HCT116 (cell line): ENCODE measurements at regions not wholly inside any gene's neighbourhood (a gene's known extent, or its start where the extent isn't known, plus 50 kb on each side); places are given as distances from the start of the nearest gene placed in this dataset.

Source experiments
- ATAC-seq: fragments of 200-7000 bp; cut with Tn5 transposase; 2 replicates; pipeline ENCODE4 v1.9.1; 2020; ENCODE audit warnings: mild to moderate bottlenecking, moderate library complexity
- BruUV-seq: library from RNA; stranded (reverse); fragments of 400-500 nt; replicated peaks from 2 replicates; lab custom pipeline; 2021; lab: Mats Ljungman, UMichigan
- CTCF ChIA-PET: fragments of 300-600 bp; sonication (Branson Sonifier 250); formaldehyde crosslinking; loops from one replicate; lab custom pipeline; 2021; ENCODE audit warnings: antibody characterized with exemption; lab: Charles Lee
- POLR2A ChIA-PET: fragments of 300-600, 350-600 bp; sonication (Branson Sonifier 250); formaldehyde crosslinking; loops from one replicate; lab custom pipeline; 2021; ENCODE audit warnings: antibody characterized with exemption; lab: Charles Lee
- RAD21 ChIA-PET, 2 experiments: fragments of 300-600 bp; sonication (Branson Sonifier 250); formaldehyde crosslinking; loops; one replicate each; lab custom pipeline; 2023; ENCODE audit warnings: low total read pairs in 2 of 2; ENCODE audit not compliant: uncharacterized antibody in 2 of 2, unreplicated experiment in 2 of 2, low non-redundant PET in 1 of 2; lab: Charles Lee
- DNase-seq: peaks from one replicate; pipeline ENCODE4 v3.0.0-alpha.2; 2010; ENCODE audit warnings: low read depth, low spot score
- H2AFZ ChIP-seq: fragments of 200-600 bp; shearing (Covaris generic), sonication (generic); 2 replicates; pipeline ENCODE4 v1.6.1; 2017; ENCODE audit warnings: low read depth, mixed run types, mixed read lengths, antibody characterized with exemption, low read length; ENCODE audit not compliant: poor library complexity, severe bottlenecking
- H3K27ac ChIP-seq: 2 replicates; pipeline ENCODE4 v1.5.1; 2012; ENCODE audit warnings: low read depth, low read length
- H3K27me3 ChIP-seq: fragments of 200-600 bp; sonication (generic); 2 replicates; pipeline ENCODE4 v1.6.1; 2016; ENCODE audit warnings: mixed run types, low read length, mixed read lengths; ENCODE audit not compliant: insufficient read depth
- H3K36me3 ChIP-seq, 2 experiments: fragments of 200-500 bp in 1 of 2; fragments of 200-600 bp in 1 of 2; sonication (Bioruptor generic) in 1 of 2; sonication (generic) in 1 of 2; 2 replicates each; pipeline versions ENCODE4 v1.5.1 to v1.6.1; 2014 to 2016; ENCODE audit warnings: low read length in 2 of 2, inconsistent platforms in 1 of 2, mixed read lengths in 1 of 2, mixed run types in 1 of 2; ENCODE audit not compliant: insufficient read depth in 2 of 2, control insufficient read depth in 1 of 2
- H3K4me1 ChIP-seq, 2 experiments: fragments of 200-600 bp in 1 of 2; sonication (generic) in 1 of 2; 2 replicates each; pipeline versions ENCODE4 v1.5.1 to v1.6.1; 2012 to 2017; ENCODE audit warnings: low read length in 2 of 2, inconsistent platforms in 1 of 2, mild to moderate bottlenecking in 1 of 2, mixed read lengths in 1 of 2, mixed run types in 1 of 2, moderate library complexity in 1 of 2; ENCODE audit not compliant: insufficient read depth in 2 of 2, control insufficient read depth in 1 of 2
- H3K4me2 ChIP-seq: fragments of 200-600 bp; sonication (generic); 2 replicates; pipeline ENCODE4 v1.6.1; 2017; ENCODE audit warnings: mixed run types, low read length, mixed read lengths
- H3K4me3 ChIP-seq, 2 experiments: fragments of 200-600 bp in 1 of 2; sonication (generic) in 1 of 2; replicated peaks in 1 of 2; 2 replicates each; pipeline ENCODE4 v1.5.1; 2011 to 2016; ENCODE audit warnings: low read length in 2 of 2, control low read depth in 1 of 2, low read depth in 1 of 2, mild to moderate bottlenecking in 1 of 2, mixed read lengths in 1 of 2, mixed run types in 1 of 2
- H3K79me2 ChIP-seq: fragments of 200-600 bp; sonication (generic); 2 replicates; pipeline ENCODE4 v1.6.1; 2017; ENCODE audit warnings: mild to moderate bottlenecking, mixed run types, low read length, moderate library complexity, mixed read lengths; ENCODE audit not compliant: insufficient read depth
- H3K9ac ChIP-seq: fragments of 200-600 bp; sonication (generic); 2 replicates; pipeline ENCODE4 v1.6.1; 2016; ENCODE audit warnings: low read length, mixed read lengths
- H3K9me2 ChIP-seq: fragments of 200-600 bp; sonication (generic), shearing (Covaris generic); 2 replicates; pipeline ENCODE4 v1.6.1; 2017; ENCODE audit warnings: mixed run types, mild to moderate bottlenecking, moderate library complexity; ENCODE audit not compliant: insufficient read depth
- H3K9me3 ChIP-seq, 2 experiments: fragments of 200-500 bp in 1 of 2; fragments of 200-600 bp in 1 of 2; sonication (Bioruptor generic) in 1 of 2; sonication (generic) in 1 of 2; 2 replicates each; pipeline ENCODE4 v1.6.1; 2014 to 2017; ENCODE audit warnings: low read length in 2 of 2, mixed read lengths in 2 of 2, inconsistent platforms in 1 of 2, low read depth in 1 of 2, mild to moderate bottlenecking in 1 of 2, mixed run types in 1 of 2, moderate library complexity in 1 of 2; ENCODE audit not compliant: control insufficient read depth in 1 of 2, insufficient read depth in 1 of 2
- H4K20me1 ChIP-seq: fragments of 200-600 bp; sonication (generic), shearing (Covaris generic); 2 replicates; pipeline ENCODE4 v1.6.1; 2017; ENCODE audit warnings: mixed run types, mild to moderate bottlenecking, moderate library complexity; ENCODE audit not compliant: insufficient read depth
- CBX3 ChIP-seq: IDR thresholded peaks from 2 replicates; pipeline ENCODE4 v1.6.1; 2012; ENCODE audit warnings: low read depth
- EGR1 ChIP-seq: IDR thresholded peaks from 2 replicates; pipeline ENCODE4 v1.6.1; 2012; ENCODE audit warnings: low read depth
- EZH2phosphoT487 ChIP-seq: fragments of 200-600 bp; IDR thresholded peaks from 2 replicates; pipeline ENCODE4 v1.6.1; 2018; ENCODE audit warnings: antibody characterized with exemption, borderline replicate concordance
- POLR2A ChIP-seq: IDR thresholded peaks from 2 replicates; pipeline ENCODE4 v1.7.0; 2011; ENCODE audit warnings: borderline replicate concordance; ENCODE audit not compliant: insufficient read depth, insufficient read length; ENCODE audit errors: extremely low read depth
- SIN3A ChIP-seq: IDR thresholded peaks from 2 replicates; pipeline ENCODE4 v1.6.1; 2012; ENCODE audit warnings: low read depth
- ZFX ChIP-seq: fragments of 450-650 bp; IDR thresholded peaks from 2 replicates; pipeline ENCODE4 v1.6.1; 2017
- intact Hi-C: fragments of 100-400 bp; cut with micrococcal nuclease; formaldehyde crosslinking; loops from 2 replicates; pipeline ENCODE4 v1.10.0; 2022
- TF ChIP-seq, protein P1 (sequence below): IDR thresholded peaks from 2 replicates; pipeline ENCODE4 v1.6.1; 2011; ENCODE audit warnings: mild to moderate bottlenecking, low read length, moderate library complexity; ENCODE audit not compliant: insufficient replicate concordance; ENCODE audit errors: extremely low read depth

- Histone ChIP-seq H3K4me3 (no peak overlapping the region), H3K9ac (no peak overlapping the region), H3K27me3 (no peaks in the 10 kb centered on the region), H3K79me2 (no peaks in the 10 kb centered on the region), H4K20me1 (no peaks in the 10 kb centered on the region), H3K27ac (no peak overlapping the region), H3K4me1 (peaks cover 8 to 13% of the 10 kb centered on the region in 2 experiments), H3K9me3 (no peaks in the 10 kb centered on the region), H3K4me2 (peak overlapping the region; percentile 48), H2AFZ (no peak overlapping the region), H3K9me2 (no peaks in the 10 kb centered on the region), H3K36me3 (no peaks in the 10 kb centered on the region)
- RAD21 ChIA-PET: no interaction called here
- no peak for DNase-seq
- POLR2A ChIA-PET: no interaction called here
- no TSS peak for BruUV-seq
- intact Hi-C loops: no loop called here
- TF ChIP-seq CBX3 (no peak), EZH2phosphoT487 (no peak), EGR1 (peak; percentile 38; the same call in 1 of the 2 replicates)
- CTCF ChIA-PET: interaction anchor here (1.8 kb wide), 1 partner anchor 9 kb away, joined by 7 read pairs; no protein-coding TSS in a partner anchor
- no peak for ATAC-seq
These were observed 220.6 kb upstream of the RGS6 start for GRCh38 chr14:71711619-71712018.

DNA sequence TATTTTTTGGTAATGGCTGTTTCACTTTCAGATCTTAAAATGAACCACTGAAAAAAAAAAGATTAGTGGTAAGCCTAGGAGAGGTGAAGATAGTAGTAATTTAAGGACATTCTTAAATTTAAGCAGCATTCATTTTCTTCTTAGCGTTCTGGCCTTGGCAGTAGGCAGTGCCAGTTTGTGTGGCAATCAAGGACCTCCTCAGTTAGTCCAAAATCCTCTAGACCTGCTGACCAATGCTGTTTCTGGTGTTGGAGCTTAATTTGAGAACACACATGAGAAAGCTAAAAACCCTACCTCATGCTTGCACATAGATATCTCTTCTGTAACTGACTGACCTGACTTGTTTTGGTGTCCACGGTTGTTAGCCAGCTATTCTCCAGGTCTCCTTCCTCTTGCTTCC is 219.8 kb upstream of the RGS6 start:
- RAD21 ChIA-PET: no interaction called here
- POLR2A ChIA-PET: no interaction called here
- no peak for ATAC-seq
- intact Hi-C loops: no loop called here
- DNase-seq: no peak
- Histone ChIP-seq H3K9me2 (no peaks in the 10 kb centered on the region), H3K4me1 (peaks cover 8 to 13% of the 10 kb centered on the region in 2 experiments), H3K4me2 (no peak overlapping the region), H4K20me1 (no peaks in the 10 kb centered on the region), H3K4me3 (no peak overlapping the region), H3K9ac (no peak overlapping the region), H3K27me3 (no peaks in the 10 kb centered on the region), H2AFZ (no peak overlapping the region), H3K36me3 (no peaks in the 10 kb centered on the region), H3K79me2 (no peaks in the 10 kb centered on the region), H3K9me3 (no peaks in the 10 kb centered on the region), H3K27ac (no peak overlapping the region)
- BruUV-seq: no TSS peak
- TF ChIP-seq ZFX (no peak), CBX3 (no peak), SIN3A (no peak), POLR2A (no peak)
- TF ChIP-seq, protein P1, sequence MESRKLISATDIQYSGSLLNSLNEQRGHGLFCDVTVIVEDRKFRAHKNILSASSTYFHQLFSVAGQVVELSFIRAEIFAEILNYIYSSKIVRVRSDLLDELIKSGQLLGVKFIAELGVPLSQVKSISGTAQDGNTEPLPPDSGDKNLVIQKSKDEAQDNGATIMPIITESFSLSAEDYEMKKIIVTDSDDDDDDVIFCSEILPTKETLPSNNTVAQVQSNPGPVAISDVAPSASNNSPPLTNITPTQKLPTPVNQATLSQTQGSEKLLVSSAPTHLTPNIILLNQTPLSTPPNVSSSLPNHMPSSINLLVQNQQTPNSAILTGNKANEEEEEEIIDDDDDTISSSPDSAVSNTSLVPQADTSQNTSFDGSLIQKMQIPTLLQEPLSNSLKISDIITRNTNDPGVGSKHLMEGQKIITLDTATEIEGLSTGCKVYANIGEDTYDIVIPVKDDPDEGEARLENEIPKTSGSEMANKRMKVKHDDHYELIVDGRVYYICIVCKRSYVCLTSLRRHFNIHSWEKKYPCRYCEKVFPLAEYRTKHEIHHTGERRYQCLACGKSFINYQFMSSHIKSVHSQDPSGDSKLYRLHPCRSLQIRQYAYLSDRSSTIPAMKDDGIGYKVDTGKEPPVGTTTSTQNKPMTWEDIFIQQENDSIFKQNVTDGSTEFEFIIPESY: no peak
- CTCF ChIA-PET: interaction anchor here (1.8 kb wide), 1 partner anchor 8 kb away, joined by 7 read pairs; no protein-coding TSS in a partner anchor
